NCI-H1694 (cell line): ENCODE measurements at regions not wholly inside any gene's neighbourhood (a gene's known extent, or its start where the extent isn't known, plus 50 kb on each side); places are given as distances from the start of the nearest gene placed in this dataset.
"Not testable (repeated sequence)": the region's sequence is repeated elsewhere in the genome, so short reads cannot be mapped to it uniquely, and the experiment has no call there.

Experiments used
- DNase-seq: peaks from one replicate; lab custom pipeline; 2025; lab: John Stamatoyannopoulos, UW

DNA sequence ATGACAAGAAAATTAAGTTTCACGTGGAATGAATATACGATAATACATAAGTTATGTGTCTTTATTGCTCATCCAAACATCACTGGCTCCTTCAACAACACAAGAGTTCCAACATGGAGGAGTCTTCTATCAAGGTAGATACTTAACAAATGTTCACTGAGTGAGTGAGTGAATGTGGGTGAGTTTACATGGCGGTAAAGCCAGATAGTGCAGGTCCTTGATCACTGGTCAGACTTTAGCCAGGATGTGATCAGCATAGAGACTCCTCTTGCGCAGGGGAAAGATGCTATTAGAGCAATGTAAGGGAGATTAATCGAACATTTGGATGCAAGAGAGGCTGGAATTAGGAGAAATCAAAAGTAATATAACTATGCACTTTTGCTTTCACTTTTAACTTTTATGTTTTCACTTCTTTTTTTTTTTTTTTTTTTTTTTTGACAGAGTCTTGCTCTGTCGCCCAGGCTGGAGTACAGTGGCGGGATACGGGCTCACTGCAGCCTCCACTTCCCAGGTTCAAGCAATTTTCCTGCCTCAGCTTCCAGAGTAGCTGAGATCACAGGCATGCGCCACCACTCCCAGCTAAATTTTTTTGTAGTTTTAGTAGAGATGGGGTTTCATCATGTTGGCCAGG lies 249.0 kb upstream of the ID2 start:
- no peak for DNase-seq

DNA sequence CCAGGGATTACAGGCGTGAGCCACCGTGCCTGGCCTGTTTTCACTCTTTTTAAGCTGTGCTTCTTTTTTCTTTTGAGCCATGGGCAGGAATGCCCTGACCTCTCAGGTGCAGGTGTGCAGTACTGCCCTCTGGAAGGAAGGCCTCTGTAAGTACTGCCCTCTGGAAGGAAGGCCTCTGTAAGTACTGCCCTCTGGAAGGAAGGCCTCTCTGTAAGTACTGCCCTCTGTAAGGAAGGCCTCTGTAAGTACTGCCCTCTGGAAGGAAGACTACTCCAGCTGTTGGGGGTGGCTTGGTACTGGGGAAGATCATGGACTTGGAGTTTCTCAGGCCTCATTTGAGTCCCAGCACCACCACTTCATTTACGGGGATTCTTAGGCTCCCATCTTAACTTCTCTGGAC lies 248.5 kb upstream of the ID2 start:
- no peak for DNase-seq

DNA sequence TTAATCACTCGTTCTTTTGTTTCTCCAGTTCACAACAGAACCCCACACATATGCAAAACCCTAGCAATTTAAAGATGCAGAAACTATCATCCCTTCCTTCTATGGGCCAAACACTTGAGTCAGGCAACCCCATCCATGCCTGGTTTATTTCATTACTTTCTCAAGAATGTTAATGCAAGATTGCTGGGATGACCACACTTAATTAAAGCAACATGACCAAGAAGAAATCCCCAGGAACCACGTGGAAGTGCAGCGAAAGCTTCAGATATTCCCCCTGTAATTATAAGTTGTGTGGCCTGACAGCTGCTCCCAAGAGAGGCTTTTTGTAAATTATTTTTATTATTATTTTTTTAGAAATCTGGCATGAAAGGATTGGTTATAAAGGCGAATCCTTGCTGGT lies 246.2 kb upstream of the ID2 start:
- DNase-seq, result no peak

DNA sequence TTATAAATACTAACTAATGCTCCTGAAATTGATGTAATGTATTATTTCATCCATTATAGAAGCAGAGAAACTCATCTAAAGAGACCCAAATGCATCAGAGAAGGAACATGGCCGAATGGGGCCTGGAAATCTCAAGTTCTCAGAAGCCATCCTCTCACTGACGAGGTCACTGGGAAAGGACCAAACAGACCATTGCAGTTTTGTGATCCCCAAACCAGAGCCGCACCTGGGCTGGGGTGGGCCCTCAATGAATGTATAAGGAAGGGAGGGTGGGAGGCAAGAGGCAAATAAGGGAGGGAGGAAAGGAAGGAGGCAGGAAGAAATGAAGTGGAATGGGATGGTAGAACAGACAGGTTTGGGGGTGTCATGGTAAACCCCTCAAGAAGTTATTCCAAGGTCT lies 245.3 kb upstream of the ID2 start:
- no peak for DNase-seq

DNA sequence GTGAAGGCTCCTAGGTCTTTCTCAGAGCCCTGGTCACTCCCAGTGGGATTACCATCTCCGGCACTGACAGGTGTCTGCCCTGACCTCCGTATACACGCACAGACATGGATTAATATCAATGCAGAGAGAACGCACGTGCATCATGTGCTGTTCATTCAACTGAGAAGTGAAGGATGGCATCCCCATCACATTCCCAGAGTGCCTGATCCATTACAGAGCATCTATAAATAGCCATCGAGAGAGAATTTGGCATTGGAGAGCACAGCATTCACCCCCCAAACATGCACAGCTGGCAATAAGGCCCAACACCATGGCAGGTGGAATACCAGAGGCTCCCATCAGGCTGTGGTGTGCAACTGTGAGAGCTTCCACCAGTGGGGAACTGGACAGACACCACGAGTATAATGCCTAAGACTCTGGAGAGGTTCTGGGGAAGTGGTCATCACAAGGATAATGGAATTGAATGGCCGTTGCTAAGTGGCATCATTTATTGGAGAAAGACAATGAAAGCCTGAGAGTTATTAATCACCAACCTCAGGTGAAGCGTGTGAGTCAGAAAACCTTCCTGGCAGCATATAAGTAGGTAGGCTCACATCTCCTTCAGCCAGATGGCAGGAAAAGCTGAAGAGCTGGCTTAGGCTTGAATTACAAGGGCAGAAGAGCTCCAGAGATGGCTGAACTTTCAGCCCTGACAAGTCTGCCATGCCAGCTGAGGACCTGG lies 244.5 kb upstream of the ID2 start:
- no peak for DNase-seq

DNA sequence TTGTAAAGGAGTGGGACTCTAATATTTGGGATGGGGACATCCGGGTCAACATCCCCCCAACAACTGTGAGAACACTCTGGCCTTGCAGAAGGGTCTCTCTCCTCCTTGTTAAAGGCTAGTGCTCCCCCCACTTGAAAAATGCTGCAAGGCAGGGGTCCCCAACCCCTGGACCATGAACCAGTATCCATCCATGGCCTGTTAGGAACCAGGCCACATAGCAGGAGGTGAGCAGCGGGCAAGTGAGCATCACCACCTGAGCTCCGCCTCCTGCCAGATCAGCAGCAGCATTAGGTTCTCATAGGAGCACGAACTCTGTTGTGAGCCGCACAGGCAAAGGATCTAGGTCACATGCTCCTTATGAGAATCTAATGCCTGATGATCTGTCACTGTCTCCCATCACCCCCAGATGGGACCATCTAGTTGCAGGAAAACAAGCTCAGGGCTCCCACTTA lies 243.9 kb upstream of the ID2 start:
- DNase-seq, result no peak

DNA sequence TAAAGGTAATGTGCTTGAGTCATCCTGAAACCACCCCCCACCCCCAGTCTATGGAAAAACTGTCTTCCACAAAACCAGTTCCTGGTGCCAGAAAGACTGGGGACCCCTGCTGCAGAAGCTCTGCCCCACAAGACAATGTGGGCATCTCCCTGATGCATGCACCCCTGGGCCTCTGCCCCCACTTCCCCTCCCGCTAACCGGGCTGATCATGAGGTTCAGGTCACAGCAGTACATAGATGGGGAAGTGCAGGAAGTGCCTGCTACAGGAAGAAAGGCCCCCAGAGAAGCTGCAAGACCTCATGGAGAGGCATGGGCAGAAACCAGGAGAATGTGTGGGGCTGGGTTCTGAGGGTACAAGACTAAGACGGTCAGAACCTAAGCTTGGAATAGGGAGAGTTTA lies 243.4 kb upstream of the ID2 start:
- DNase-seq, result no peak

DNA sequence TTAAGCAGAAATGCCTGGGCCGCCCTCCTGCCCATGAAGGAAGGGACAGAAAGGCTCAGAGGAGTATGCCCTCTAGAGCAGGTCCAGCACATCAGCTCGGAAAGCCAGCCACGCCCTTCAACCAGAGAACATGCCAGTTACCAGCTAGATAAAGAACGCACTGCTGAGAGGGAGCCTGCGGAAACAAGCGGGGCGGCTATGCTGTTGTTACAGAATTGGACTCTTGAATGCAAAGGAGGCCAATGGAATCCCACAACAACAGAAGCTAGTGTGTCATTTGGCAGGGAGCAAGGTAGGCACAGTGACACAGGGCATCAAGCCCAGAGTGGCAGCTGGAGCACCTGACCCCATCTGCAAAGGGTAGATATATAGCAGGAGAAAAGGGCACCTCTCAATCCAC lies 242.9 kb upstream of the ID2 start:
- DNase-seq, result peak; percentile 51

DNA sequence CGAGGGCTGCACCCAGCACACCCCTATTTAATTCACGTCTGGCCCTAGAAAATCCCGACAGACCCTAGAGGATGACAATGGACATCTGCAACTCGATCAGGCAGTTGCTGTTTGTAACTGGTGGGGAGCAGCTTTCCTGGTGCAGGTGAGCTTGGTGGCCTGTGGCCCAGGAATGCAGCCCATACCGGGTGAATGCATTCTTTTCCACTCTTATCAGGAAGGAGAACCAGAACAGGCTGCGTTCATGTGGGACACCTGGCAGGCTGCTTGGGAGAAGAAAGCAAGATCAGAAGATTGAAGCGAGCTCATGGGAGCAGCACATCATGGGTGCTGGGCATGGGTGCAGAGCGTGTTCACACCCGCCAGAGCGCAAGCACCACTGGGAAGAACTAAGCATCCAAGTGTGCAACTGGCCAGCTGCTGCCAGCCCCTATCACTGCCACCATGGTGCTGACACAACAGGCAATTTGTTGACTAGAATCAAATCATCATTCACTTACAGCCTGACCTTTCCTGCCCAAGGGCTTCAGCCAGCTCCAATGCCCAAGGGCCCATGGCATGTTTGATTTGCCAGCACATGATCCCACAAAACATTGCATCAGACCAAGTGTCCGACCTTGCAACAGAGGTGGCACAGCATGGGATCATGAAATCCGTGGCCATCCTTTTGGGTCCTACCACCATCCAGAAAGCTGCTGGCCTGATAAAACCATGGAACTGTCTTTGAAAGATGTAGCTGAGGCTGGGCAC lies 241.7 kb upstream of the ID2 start:
- no peak for DNase-seq

DNA sequence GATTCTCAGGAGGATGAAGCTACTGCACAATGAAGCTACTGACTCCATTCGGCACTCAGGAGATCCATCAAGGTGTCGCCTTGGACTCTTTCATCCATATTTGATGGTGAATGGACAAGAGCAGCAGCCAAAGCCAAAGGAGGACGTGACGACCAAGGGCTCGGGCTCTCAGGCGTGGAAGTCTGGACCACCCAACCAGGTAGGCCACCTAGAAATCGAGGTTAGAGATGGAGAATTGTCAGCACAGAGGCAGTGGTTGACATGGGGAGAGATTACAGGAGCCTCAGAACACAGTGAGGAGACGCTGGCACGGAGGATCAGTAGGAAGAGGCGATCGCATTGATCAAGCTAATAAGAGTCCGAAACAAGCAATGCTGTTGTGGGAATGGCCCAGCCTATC lies 240.5 kb upstream of the ID2 start:
- no peak for DNase-seq

DNA sequence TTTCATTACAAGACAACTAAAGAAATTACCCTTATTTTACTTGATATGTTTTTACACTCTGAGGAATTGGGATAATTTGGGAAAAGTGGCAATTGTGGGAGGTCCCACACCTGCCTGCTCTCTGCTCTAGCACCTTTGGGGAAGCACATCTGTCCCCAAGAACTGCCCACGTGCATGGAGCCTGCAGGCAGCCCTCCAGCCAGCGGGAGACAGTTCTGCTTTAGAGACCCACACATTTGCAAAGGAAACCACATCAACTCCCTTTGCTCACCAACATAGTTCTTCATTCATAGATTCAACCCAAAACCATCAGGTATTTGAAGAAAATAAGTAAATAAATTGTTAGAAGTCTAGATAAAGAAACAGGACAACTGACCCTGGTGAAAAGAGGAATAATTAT lies 239.9 kb upstream of the ID2 start:
- DNase-seq, result no peak

DNA sequence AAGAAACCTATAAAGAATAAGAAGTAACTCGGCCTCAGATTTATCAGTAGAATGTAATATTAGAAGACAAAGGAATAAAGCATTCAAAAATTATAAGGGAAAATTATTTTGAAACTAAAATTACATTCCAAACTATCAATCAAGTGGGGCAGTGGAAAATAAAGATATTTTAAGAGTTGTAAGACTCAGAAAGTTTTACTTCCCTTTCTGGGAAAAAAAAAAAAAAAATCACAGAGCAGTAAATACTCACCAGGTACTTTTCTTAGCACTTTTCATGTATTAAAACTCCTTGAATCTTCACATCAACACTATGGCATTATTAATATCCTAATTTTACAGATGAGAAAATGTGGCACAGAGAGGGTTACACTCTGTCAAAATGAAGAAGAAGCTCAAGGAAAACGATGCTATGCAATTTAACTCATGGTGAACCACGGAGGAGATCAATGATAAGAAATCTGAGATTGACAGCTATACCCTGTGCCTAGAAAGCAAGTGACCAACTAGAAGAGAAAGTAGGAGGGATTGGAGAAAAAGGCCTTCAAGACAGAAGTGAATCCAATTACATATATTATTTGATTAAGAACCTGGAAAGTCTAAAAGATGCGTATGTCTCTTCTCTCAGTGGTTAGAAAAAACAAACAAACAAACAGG lies 238.9 kb upstream of the ID2 start:
- DNase-seq, result no peak

DNA sequence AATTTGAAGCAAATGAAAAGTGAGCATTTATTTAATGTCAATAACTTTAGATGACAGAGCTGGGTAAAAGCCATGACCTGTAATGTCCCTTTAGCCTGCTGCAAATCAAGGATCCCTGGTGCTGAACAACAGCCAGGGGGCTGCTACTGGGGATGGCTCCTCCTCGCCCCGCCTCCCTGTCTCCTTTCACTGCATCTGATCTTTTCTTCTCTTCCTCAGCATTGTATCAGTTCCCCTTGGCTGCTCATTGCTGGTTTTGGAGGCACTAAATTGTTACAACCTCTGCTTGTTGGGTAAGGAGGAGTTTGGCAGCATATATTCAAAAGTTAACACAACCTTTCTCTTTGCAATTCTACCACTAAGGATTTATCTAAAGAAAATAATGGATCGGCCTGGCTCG lies 236.3 kb upstream of the ID2 start:
- no peak for DNase-seq

DNA sequence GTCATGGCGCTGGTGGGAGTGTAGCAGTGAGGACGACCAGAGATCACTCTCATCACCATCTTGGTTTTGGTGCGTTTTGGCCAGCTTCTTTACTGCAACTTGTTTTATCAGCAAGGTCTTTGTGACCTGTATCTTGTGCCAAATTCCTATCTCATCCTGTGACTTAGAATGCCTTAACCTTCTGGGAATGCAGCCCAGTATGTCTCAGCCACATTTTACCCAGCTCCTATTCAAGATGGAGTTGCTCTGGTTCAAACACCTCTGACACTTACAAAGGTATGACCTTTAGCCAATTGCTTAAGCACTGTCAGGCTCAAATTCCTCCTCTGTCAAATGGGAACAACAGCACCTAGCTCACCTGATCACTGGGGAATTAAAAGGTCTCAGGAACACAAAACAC lies 235.1 kb upstream of the ID2 start:
- not testable (repeated sequence) for DNase-seq

DNA sequence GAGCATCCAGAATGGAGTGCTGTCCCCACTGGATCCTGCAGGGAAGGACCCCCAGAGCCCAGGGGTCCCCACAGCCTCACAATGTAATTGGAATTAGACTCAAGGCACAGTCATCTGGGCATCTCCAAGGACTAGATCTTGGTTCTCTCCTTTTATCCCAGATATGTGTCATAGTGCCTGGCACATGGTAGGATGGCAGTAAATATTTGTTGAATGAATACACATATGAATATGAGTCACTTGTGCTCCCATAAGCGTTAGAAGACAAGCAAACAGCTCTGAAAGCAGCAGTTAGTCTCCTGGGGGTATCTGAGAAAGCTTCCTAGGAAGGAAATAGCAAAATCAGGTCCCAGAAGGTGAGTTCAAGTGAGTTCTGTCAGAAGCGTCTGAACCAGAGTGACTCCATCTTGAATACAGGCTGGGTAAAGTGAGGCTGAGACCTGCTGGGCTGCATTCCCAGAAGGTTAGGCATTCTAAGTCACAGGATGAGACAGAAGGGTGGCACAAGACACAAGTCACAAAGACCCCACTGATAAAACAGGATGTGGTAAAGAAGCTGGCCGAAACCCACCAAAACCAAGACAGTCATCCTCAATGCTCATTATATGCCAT lies 234.1 kb upstream of the ID2 start:
- no peak for DNase-seq

DNA sequence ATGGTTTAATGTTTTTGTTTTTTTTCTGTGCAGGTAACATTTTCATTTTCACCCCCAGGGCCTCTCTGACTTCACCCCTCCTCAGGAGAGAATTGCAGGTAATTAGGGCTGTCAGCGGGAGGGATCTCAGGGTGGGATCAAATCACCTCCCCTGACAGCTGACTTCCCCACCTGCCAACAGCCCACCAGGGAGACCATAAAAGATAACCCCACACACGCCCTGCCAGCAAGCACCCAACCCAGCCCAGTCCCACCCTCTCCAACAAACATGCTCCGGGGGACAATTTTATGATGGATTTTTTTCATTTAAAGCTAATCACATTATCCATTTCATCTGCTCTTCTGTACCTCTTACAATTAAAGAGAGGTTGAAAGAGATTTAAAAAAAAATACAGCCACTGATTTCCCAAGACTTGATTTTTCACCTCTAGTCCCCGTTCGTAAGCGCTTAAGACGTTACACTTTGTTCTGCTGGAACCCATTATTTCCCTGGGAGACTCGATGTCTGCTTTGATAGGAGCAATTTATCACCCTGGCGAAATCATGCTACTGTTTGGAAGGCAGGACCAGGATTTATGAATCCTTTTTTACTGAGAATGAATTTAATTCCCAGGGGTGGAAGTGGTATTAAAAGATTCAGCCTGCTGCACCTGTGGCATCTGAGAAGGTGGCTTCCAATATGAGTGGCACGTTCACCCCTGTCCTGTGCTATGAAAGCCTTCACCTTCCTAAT lies 232.9 kb upstream of the ID2 start:
- no peak for DNase-seq

DNA sequence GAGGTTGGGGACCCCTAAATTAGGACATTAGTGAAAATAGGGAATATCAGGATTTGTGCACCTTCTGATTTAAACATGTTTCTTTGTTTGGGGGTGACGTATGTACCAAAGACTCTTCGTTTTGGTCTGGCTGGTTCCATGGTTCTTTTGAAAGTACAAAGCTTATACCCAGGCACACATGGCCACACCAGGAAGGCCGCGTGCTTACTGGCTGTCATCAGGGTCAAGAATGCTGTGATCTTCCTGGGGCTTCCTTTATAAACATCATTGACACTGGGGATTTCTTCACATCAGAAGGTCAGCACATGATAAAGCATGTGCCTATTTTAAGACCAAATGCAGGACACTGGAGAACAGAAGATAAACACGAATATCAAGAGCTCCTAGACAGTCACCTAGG lies 230.6 kb upstream of the ID2 start:
- DNase-seq, result no peak

DNA sequence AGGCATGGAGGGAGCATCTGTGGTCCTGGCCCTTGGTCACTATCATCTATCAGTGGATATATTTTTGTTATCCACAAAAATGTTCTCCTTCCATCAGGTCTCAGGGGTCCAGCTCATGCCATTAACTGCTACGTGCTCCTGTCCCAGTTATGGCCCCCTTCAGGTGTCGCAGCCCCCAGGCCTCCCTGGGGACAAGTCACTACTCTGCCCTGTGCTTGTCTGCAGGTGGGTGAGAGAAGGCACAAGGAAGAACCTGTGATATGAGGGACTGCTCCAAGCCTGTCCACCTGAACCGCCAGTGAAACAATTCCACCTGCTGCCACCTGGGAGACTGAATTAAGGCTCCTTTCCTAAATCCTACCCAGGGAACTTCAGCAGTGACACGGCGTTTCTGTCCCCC lies 229.6 kb upstream of the ID2 start:
- DNase-seq, result no peak

DNA sequence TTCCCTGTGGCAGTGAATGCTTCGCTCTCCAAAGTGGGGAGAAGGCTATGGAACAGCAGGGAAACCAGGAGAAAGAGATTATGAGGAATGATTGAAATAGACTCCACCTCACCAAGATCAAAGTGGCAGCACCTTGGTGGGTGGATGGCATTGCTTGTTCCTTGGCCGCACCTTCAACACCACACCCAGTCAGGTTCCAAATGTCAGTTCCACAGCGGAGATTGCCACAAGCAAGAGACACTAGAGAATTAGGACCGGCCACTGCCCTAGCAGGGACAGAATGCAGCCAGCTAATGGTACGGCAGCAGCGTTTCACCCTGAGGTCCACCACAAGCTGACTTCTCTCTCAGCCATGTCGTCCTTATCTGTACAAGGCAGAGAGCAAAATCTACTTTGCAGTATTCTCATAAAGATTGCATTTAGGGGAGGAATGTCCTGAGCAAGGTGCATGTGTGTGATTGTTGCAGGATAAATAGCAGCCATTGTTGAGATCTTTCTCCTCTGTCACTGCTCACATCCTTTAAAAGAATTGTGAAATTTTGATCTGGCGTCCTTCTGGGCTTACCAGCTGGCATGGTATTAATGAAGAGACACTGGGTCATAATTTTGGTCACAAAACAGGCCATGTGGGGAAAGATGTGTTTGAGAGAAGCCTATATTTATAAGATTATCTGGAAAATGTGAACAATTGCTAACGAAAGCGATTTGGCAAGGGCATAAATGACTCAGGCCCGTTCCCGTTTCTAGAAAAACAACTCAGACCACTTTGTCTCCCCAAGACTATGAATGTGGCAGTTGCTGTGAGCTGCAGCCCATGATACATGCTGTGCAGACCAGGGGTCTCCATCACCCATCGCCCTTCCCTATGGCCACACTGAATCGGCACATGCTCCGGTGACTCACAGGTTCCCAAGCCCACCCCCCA lies 228.6 kb upstream of the ID2 start:
- DNase-seq, result no peak

DNA sequence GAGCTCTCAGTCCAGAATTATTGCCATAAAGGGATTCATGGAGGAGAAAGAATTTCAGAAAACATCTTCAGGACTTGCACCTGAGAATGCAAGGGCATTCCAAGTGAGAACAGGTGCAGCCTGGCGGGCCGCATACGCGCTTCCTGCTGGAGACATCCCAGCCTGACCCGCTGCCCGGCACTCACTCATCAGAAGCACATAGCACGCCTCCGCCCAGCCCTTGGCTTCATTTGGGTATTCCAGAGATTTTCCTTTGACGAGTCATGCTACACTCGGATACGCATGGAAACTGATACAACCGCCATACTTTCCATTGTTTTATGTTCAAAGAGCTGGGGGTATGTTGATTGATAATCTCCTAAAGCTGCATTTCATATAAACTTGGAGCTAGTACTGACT lies 228.0 kb upstream of the ID2 start:
- no peak for DNase-seq

DNA sequence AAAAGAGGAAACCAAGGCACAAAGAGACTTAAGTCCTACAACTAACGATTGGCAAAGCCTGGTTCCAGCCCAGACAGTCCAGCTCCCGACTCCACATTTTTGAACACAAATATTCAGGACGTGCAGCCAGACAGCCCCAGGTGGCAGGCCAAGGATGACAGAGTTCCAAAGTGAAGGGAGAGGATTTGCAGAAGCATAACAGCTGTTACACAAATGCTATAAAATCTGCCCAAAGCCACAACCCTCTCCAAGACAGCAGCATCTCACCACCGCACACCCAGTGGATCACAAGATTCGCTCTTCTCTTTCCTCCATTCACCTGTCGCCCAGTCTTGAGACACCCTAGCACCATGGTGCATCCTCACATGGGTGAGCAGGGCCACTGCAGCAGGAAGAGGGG lies 227.1 kb upstream of the ID2 start:
- DNase-seq, result peak; percentile 31
